A673 (cell line): ENCODE measurements at regions not wholly inside any gene's neighbourhood (a gene's known extent, or its start where the extent isn't known, plus 50 kb on each side); places are given as distances from the start of the nearest gene placed in this dataset.

Source experiments
- BruUV-seq: library from RNA; stranded (reverse); fragments of 400-500 nt; replicated peaks from 2 replicates; lab custom pipeline; 2021; lab: Mats Ljungman, UMichigan
- CTCF ChIA-PET: fragments of 300-600 bp; sonication (Branson Sonifier 250); formaldehyde crosslinking; loops from one replicate; lab custom pipeline; 2022; ENCODE audit warnings: antibody characterized with exemption; lab: Charles Lee
- POLR2A ChIA-PET: fragments of 300-600 bp; sonication (Branson Sonifier 250); formaldehyde crosslinking; loops from one replicate; lab custom pipeline; 2022; ENCODE audit warnings: antibody characterized with exemption; ENCODE audit not compliant: low non-redundant PET; lab: Charles Lee
- DNase-seq: peaks from one replicate; pipeline ENCODE4 v3.0.0-alpha.2; 2015; ENCODE audit warnings: low spot score
- H3K27ac ChIP-seq: fragments of 200-600 bp; sonication (generic); 2 replicates; pipeline ENCODE4 v1.5.1; 2016; ENCODE audit warnings: mixed run types, low read depth, mild to moderate bottlenecking, mixed read lengths, antibody characterized with exemption, low read length; ENCODE audit not compliant: poor library complexity, severe bottlenecking
- H3K27me3 ChIP-seq: fragments of 200-600 bp; sonication (generic); replicated peaks from 2 replicates; pipeline ENCODE4 v1.6.1; 2017; ENCODE audit warnings: mixed run types, low read depth, mild to moderate bottlenecking, mixed read lengths, antibody characterized with exemption, low read length; ENCODE audit not compliant: insufficient read depth, poor library complexity
- H3K36me3 ChIP-seq: fragments of 200-600 bp; sonication (generic); 2 replicates; pipeline ENCODE4 v1.6.1; 2016; ENCODE audit warnings: mixed run types, mild to moderate bottlenecking, mixed read lengths, antibody characterized with exemption, low read length; ENCODE audit not compliant: insufficient read depth, poor library complexity, severe bottlenecking
- H3K4me1 ChIP-seq: fragments of 200-600 bp; sonication (generic); 2 replicates; pipeline ENCODE4 v1.6.1; 2017; ENCODE audit warnings: mixed run types, mild to moderate bottlenecking, mixed read lengths, antibody characterized with exemption, low read length; ENCODE audit not compliant: insufficient read depth, poor library complexity, severe bottlenecking
- H3K4me3 ChIP-seq: fragments of 200-600 bp; sonication (generic); 2 replicates; pipeline ENCODE4 v1.5.1; 2016; ENCODE audit warnings: low read depth, mixed run types, mild to moderate bottlenecking, mixed read lengths, low read length; ENCODE audit not compliant: poor library complexity, severe bottlenecking
- H3K9me3 ChIP-seq: fragments of 200-600 bp; sonication (generic); 2 replicates; pipeline ENCODE4 v1.6.1; 2016; ENCODE audit warnings: mixed run types, low read depth, mild to moderate bottlenecking, mixed read lengths, antibody characterized with exemption, low read length; ENCODE audit not compliant: poor library complexity, severe bottlenecking
- EZH2 ChIP-seq: fragments of 200-600 bp; sonication (generic); IDR thresholded peaks from 2 replicates; pipeline ENCODE4 v1.6.1; 2017; ENCODE audit warnings: borderline replicate concordance, low read depth, mild to moderate bottlenecking, mixed read lengths, antibody characterized with exemption, low read length; ENCODE audit not compliant: poor library complexity, severe bottlenecking
- intact Hi-C: fragments of 100-400 bp; cut with micrococcal nuclease; formaldehyde crosslinking; loops from one replicate; pipeline ENCODE4 v1.10.0; 2022; ENCODE audit not compliant: unreplicated experiment
- TF ChIP-seq, protein P1 (sequence below): fragments of 300-800, 200-600 bp; sonication (generic); conservative IDR thresholded peaks from 2 replicates; pipeline ENCODE4 v1.5.1; 2017; ENCODE audit warnings: low read depth, mild to moderate bottlenecking, antibody characterized with exemption, low read length, moderate library complexity, mixed read lengths

DNA sequence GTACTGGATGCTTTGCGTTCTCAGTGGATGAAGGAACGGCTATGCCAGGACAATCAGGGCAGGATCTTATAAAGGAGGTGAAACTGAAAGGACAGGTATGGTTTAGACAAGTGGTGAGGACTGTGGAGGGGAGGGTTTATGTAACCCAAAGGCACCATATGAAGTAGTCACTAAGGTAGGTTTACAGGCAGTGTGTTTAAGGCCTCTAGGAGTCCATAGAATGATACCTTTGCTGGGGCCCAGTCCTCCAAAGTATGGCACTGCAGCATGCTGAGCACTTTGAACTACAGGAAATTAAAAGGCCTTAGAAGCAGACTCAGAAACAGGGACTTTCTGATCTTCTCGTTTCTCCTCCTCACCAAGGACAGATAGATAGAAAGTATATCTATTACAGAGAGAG, 304.7 kb upstream of the USP25 start:
- ChIA-PET POLR2A (no interaction called here), CTCF (no interaction called here)
- no peaks in the 10 kb centered on the region for H3K9me3 ChIP-seq
- no peaks in the 10 kb centered on the region for H3K36me3 ChIP-seq
- TF ChIP-seq, protein P1, sequence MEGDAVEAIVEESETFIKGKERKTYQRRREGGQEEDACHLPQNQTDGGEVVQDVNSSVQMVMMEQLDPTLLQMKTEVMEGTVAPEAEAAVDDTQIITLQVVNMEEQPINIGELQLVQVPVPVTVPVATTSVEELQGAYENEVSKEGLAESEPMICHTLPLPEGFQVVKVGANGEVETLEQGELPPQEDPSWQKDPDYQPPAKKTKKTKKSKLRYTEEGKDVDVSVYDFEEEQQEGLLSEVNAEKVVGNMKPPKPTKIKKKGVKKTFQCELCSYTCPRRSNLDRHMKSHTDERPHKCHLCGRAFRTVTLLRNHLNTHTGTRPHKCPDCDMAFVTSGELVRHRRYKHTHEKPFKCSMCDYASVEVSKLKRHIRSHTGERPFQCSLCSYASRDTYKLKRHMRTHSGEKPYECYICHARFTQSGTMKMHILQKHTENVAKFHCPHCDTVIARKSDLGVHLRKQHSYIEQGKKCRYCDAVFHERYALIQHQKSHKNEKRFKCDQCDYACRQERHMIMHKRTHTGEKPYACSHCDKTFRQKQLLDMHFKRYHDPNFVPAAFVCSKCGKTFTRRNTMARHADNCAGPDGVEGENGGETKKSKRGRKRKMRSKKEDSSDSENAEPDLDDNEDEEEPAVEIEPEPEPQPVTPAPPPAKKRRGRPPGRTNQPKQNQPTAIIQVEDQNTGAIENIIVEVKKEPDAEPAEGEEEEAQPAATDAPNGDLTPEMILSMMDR: no peak
- TF ChIP-seq EZH2: no peak
- intact Hi-C loops: no loop called here
- no peak for DNase-seq
- no peaks in the 10 kb centered on the region for H3K27me3 ChIP-seq
- no TSS peak for BruUV-seq
- no peak overlapping the region for H3K27ac ChIP-seq
- no peaks in the 10 kb centered on the region for H3K4me1 ChIP-seq
- H3K4me3 ChIP-seq: no peak overlapping the region

DNA sequence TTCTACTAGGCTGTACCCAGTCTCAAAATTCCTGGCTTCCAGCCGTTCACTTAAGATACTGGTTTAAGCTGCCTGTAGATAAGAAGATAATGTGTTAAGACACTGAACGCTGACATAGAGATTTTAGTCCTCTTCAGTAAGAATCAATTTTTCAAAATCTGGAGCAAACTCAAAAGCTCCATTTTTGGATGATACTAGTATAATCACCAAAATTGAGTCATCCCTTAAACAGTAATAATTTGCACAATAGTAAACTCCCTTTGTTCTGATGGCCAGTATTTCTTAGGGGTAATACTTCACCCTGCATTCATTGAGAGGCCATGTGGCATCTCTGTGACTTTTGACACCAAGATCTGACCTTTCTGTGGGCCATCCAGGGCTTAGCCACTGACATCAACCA, 299.8 kb upstream of the USP25 start:
- no peaks in the 10 kb centered on the region for H3K9me3 ChIP-seq
- TF ChIP-seq EZH2: no peak
- TF ChIP-seq, protein P1: no peak
- H3K4me1 ChIP-seq: no peaks in the 10 kb centered on the region
- H3K36me3 ChIP-seq: no peaks in the 10 kb centered on the region
- no peak overlapping the region for H3K27ac ChIP-seq
- H3K4me3 ChIP-seq: no peak overlapping the region
- no TSS peak for BruUV-seq
- ChIA-PET CTCF (no interaction called here), POLR2A (no interaction called here)
- intact Hi-C loops: no loop called here
- H3K27me3 ChIP-seq: no peaks in the 10 kb centered on the region
- no peak for DNase-seq

DNA sequence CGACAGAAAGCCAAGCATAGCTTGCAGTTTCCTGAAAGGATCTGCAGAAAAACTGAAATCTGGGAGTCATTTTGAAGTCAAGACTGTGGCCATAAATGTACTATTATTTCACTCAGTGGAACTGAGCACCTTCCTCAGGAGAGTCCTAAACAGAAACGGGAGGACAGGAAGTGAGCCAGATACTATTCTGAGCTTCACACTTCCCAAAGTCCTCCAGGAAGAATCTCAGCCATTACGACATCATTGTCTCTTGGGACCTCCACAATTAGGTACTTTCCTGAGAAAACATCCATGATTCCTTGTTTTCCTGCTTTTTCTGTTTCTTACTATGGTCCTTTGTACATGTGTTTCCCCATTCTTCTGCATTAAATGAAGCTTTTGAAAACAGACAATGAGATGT, 299.2 kb upstream of the USP25 start:
- no peaks in the 10 kb centered on the region for H3K27me3 ChIP-seq
- DNase-seq: no peak
- no peaks in the 10 kb centered on the region for H3K9me3 ChIP-seq
- POLR2A ChIA-PET: no interaction called here
- TF ChIP-seq, protein P1: no peak
- TF ChIP-seq EZH2: no peak
- BruUV-seq: no TSS peak
- CTCF ChIA-PET: no interaction called here
- intact Hi-C loops: no loop called here
- H3K36me3 ChIP-seq: no peaks in the 10 kb centered on the region
- H3K27ac ChIP-seq: no peak overlapping the region
- no peak overlapping the region for H3K4me3 ChIP-seq
- H3K4me1 ChIP-seq: no peaks in the 10 kb centered on the region
